GM21825 (cell line): ENCODE measurements at regions not wholly inside any gene's neighbourhood (a gene's known extent, or its start where the extent isn't known, plus 50 kb on each side); places are given as distances from the start of the nearest gene placed in this dataset.
"Not testable (repeated sequence)": the region's sequence is repeated elsewhere in the genome, so short reads cannot be mapped to it uniquely, and the experiment has no call there.

Source experiments
- ATAC-seq: cut with Tn5 transposase; IDR thresholded peaks from one replicate; pipeline ENCODE4 v1.9.1; 2021; ENCODE audit warnings: mild to moderate bottlenecking, moderate library complexity; ENCODE audit not compliant: unreplicated experiment

DNA sequence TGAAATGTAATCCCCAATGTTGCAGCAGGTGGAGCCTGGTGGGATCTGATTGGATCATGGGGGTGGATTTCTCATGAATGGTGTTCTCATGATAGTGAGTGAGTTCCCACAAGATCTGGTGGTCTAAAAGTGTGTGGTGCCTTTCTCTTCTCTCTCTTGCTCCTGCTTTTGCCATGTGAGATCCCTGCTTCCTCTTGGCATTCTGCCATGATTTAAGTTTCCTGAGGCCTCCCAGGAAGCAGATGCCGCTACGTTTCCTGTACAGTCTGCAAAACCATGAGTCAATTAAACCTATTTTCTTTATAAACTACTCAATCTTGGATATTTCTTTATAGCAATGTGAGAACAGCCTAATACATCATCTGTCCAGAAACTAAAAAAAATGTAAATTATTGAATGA is 298.3 kb downstream of the MEX3B start:
- ATAC-seq, result no peak

DNA sequence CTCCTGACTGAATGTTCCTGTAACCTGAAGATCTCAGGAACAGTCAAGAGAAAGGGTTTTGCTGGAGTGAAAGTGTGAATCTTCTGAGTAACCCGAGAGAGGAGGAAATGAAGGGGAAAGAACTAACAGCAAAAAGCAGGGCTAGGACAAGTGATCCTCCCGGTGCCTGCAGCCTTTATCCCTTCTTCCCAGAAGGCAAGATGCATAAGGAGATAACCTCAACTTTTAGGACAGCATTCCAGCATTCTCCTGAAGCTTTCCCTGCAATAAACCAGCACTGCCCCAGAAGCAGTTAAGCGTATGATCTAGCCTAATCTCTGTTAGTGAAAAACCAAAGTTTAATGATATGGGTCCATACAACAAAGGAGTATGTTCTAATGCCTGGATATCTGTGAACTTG is 298.8 kb downstream of the MEX3B start:
- ATAC-seq, result no peak

DNA sequence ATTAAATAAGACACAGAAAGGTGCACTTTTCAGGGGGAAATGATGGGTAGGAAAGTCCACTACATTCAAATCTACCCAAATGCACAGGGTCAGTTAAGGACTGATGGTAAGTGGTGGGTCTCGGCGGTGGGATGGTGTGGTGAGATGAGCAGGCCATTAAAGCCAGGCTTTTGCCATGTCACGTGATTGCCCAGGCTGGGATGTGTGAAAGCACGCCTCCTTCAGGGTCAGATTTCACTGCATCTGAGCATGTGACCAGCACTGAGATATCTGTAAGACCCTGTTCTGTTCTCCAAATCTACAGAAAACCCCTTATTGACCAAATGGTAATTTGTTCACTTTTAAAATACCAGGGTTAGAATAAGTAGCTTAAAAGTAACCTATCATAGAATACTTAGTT is 301.5 kb downstream of the MEX3B start:
- no peak for ATAC-seq

DNA sequence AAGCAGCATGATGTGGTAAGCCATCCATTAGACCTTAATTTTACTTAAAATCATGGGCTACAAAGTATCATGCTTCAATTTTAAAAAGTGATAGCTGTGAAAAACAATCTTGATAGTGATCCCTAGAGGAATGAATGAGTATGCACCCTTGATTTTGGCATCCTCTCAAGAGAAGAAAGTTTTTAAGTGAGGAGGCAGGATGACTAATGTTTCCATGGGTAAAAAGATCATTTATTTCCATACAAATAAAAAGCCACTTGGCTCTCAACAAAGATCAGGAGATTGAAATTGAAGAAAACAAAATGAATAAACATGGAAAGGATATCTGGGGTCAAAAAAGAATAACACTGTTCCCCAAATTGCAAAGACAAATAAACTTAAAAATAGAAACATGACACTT is 305.4 kb downstream of the MEX3B start:
- ATAC-seq, result no peak

DNA sequence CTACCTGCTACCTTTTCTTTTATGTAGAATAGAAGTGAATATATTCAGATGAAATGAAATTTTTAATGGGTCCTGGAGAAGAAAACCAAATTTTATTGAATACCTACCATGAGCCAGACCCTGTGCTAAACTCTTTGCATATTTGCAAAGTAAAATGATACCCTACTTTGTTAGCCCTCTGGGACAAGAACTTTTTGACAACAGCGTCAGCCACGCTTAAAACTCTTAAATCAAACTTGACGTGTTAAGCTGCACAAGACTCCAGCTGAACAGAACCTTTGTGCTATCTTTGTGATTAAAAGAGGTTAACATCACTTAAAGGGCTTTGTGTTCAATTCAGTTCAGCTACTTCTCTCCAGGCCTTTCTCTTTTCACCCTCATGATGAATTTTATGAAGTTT is 316.5 kb downstream of the MEX3B start:
- ATAC-seq, result no peak

DNA sequence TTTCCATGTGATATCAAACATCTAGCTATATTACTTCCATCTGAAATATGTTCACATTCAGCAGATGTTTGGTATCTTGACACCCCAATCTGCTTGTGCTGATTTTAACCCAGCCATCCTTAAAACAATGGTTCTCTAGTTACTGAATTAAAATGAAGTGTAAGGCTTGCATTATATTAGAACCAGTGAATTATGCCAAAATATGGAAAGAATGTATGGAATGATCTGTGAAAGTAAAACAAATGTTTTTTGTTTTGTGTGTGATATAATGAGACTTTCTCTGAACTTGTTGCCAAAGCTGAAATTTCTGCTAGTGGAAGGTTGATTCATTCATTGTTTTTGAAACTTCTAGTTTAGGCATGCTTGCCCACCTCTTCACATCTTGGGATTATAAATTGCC is 317.1 kb downstream of the MEX3B start:
- ATAC-seq, result no peak

DNA sequence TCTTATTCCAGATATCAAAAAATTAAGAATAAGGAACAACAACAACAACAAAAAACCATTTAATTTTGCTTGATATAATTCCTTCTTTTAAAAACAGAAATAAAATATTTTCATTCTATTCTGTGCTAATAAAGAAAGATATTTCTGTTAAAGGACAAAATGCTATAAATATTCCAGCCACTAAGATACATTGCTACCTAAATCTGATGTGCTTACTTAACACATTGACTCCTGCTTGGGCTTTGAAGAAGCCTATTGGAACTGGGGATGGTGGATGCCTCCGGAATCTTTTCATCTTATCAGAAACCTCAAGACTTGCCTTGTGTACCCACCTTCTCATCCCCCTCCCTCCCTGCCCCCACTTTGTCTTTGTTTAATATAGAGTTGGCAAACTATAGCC is 320.2 kb downstream of the MEX3B start:
- no peak for ATAC-seq

DNA sequence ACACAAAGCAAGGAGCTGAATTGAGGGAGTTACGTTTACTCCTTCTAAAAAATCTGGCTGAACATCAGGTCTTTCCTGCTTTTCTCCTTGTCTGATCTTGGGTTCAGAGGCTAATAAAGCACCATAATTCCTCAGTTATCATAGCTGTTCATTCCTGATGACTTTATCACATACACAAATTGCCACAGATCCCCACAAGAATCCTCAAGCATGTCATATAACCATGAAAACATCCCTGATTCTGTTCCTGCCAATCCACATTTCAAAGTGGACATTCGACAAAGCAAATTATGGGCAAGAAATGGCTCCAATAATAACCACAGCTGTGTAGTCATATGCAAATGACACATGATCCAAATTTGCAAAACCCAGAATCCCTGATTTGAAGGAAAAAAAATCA is 321.3 kb downstream of the MEX3B start:
- ATAC-seq, result no peak

DNA sequence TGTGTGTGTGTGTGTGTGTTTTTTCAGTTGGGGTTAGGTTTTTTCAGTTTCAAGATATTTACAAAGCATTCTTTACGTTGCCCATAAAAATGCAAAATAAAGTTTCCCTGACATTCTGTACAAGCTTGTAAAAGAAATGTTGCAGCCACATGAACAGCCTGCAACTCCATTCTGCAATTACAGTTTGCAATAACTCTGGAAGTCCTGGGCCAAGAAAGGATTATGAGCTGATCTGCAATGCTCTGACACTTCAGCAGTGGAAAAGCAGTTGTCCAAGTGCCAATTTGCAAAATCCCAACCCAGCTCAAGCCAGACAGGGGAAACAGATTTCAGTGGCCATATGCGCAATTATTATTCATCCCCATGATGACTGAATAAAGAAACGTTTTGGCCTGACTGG is 322.1 kb downstream of the MEX3B start:
- no peak for ATAC-seq

DNA sequence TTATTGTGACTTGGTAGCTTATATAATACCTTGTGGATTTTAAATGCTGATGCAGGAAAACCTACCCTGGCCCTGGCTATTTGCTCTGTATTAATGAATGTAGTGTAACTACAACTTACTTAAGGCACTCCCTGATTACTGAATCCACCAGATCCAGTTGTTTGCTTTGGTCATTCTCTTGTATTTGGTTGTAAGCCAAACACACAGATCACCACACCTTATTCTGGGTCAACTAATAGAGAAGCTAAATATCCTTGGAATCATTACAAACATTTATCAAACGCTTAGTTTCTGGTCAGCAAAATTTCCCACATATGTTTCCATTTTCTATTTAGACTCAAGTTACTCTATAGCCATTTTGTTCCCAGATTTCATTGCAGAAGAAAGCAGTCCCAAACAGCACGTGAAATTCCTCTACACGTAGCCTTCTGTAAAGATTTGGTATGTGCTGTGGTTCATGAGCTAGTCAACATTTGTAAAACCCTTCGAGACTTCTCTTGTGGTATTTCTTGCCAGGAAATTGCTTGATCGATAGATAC is 322.6 kb downstream of the MEX3B start:
- no peak for ATAC-seq

DNA sequence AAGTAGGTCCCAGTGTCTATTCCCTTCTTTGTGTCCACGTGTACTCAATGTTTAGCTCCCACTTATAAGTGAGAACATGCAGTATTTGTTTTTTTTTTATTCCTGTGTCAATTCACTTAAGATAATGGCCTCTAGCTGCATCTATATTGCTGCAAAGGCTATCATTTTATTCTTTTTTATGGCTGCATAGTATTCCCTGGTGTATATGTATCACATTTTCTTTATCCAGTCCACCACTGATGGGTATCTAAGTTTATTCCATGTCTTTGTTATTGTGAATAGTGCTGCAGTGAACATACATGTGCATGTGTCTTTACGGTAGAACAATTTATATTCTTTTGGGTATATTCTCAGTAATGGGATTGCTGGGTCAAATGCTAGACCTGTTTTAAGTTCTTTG is 329.4 kb downstream of the MEX3B start:
- not testable (repeated sequence) for ATAC-seq

DNA sequence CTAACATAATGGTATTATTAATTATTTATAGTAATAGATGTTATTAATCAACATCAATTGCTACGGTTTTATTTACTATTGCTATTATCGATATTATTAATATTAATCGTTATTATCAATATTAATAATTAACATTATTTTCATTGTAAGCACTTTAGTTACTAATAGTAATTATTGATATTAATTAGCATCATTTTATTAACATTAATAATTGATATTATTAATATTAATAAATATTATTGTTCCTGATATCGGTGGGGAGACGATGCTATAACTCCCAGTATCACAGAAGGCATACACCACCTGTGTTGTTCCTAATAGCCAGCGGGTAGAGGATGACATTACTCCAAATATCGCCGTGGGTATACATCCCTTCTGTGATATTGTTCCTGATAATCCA is 335.5 kb downstream of the MEX3B start:
- ATAC-seq, result no peak

DNA sequence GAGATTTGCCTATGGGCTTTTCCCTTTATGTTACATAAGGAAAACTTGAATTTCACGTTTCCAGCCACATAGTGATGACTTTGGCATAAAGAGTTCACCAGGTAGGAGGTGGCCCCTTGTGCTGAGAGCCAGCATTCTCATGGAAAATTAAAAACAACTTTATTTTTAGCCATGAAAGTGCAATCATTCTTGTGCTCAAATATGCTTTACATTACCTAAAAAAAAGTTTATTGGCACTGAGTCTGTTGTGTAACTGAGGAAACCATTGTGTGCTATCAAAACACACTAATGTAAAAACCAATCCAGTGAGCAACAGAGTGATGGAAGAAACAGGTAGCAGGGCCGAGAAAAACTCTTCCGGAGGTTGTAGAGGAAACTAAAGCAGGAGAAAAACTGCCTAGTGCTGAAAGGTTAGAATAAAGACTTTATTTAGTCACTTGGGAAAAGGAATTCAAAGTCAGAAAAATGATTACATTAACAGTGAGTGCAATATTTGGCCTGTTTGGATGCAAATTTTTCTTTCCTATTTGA is 332.9 kb upstream of the TMC3 start:
- ATAC-seq, result not testable (repeated sequence)

DNA sequence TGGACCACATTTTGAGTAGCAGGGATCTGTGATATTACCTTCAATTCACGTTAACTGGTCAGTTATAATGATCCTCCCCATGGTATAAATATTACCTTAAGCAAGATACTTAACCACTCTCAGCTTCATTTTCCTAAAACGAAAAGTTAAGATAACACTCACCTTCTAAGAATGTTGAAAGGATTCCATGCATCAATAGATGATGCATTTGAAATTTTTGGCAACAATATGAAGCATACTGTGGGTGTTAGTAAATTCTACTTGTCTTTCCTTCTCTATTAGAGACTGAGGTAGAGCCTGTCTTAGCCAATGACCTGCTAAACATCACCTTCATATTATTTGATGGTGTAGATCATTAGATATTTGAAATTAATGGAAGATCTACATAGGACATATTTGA is 331.7 kb upstream of the TMC3 start:
- ATAC-seq, result not testable (repeated sequence)

DNA sequence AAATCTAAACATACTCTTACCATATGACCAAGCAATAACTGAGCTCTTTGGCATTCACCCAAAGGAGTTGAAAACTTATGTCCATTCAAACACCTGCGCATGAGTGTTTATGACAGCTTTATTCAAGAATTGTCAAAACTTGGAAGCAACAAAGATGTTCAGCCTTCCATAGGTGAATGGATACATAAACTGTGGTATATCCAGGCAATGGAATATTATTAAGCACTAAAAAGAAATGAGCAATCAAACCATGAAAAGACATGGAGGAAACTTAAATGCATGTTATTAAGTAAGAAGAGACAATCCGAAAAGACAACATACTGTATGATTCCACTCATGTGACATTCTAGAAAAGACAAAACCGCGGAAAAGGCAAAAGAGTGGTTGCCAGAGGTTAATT is 312.0 kb upstream of the TMC3 start:
- ATAC-seq, result no peak

DNA sequence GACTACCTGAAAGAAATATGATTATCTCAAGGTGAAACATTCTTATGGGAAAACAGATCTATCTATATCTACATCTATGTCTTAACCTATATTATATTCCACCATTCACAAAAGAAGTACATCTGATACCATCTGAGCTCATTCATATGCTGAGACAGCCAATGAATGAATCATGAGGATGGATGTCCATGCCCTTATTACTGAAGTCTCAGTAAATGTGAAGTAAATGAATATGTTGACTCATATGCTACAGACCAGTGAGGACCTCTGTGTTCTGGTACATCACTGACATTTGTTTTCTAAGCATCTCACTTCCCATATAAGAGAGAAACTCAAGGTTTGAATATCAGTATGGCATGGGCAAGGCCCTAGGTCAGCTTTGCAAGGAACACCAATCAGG is 311.2 kb upstream of the TMC3 start:
- ATAC-seq, result no peak

DNA sequence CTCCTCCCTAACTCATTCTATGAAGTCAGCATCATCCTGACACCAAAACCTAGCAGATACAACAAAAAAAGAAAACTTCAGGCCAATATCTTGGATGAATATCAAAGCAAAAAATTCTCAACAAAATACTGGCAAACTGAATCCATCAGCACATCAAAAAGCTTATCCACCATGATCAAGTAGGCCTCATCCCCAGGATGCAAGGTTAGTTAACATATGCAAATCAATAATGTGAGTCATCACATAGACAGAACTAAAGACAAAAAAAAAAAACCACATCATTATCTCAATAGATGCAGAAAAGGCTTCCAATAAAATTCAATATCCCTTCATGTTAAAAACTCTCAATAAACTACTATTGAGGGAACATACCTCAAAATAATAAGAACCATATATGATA is 306.8 kb upstream of the TMC3 start:
- ATAC-seq, result no peak

DNA sequence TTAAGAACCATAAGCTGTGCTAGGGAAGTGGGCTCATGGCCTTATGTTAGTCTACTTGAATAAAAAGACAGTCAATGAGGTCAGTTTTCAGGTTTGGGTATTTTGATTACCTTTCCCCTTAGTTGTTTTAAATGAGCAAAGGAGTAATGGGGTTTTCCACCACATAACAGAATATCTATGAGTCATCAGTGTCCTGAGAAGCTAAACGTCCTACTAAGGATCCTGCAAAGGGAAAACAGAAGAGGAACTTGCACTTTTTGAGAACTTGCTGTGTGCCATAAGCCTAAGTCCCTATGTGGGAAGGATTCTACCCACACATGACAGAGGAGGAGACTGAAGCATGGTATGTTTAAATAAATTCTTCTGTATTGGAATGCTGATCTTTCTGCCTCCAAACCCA is 292.8 kb upstream of the TMC3 start:
- no peak for ATAC-seq

DNA sequence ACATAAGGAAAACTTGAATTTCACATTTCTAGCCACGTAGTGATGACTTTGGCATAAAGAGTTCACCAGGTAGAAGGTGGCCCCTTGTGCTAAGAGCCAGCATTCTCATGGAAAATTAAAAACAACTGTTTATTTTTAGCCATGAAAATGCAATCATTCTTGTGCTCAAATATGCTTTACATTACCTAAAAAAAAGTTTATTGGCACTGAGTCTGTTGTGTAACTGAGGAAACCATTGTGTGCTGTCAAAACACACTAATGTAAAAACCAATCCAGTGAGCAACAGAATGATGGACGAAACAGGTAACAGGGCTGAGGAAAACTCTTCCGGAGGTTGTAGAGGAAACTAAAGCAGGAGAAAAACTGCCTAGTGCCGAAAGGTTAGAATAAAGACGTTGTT is 287.0 kb upstream of the TMC3 start:
- no peak for ATAC-seq

DNA sequence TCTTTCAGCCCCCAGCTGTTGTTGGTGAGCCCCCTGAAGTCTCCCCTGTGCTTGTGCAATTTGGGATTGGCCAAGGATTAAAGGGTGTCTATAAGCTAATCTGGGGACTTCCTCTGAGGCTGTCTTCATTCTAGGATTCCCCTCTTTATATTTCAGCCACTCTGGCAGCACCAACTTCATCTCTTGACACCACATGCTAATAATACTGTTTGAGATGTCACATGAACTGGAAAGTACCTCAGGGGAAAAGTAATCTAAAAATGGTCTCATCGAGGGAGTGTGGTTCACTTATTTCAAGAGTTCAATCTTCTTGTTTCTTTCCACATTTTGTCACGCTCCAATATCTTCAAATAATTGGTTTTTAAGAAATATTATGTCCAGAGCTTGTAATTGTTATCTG is 279.2 kb upstream of the TMC3 start:
- ATAC-seq, result no peak

DNA sequence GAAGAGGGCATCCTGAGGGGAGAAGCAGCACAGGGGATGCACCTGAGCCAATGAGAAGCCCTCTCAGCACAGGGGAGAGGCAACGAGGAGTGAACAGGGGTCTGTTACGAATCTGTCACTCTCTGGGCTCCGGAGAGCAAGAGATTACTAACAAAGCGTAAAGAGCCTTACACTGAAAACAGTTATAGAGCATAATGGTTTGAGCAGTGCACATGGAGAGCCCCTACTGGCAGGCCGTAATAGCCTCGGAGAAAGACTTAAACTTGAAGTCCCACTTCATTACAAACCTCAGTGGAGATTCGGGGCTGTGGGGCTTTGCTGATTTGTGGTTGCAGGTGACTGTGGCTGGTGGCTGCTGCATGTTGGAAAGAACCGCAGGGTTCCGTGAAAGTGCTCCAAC is 271.5 kb upstream of the TMC3 start:
- ATAC-seq, result no peak

DNA sequence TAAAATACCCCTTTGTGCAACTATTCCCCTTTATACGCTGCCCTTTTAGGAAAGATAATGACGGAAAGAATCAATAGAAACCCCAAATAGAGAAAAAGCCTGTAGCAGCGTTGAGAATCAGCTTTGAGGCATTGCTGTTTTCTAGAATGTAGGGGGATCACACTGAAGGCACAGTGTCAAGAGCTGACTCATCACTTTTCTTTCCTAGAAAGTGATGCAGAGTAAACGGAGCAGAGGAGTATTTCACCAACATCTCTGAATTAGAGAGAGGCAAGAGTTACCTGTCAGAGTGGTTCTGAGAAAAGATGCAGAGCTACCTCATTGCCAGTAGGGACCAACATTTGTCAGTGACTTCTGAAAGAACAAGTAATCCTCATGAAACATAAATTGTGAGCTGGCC is 269.8 kb upstream of the TMC3 start:
- ATAC-seq, result no peak

DNA sequence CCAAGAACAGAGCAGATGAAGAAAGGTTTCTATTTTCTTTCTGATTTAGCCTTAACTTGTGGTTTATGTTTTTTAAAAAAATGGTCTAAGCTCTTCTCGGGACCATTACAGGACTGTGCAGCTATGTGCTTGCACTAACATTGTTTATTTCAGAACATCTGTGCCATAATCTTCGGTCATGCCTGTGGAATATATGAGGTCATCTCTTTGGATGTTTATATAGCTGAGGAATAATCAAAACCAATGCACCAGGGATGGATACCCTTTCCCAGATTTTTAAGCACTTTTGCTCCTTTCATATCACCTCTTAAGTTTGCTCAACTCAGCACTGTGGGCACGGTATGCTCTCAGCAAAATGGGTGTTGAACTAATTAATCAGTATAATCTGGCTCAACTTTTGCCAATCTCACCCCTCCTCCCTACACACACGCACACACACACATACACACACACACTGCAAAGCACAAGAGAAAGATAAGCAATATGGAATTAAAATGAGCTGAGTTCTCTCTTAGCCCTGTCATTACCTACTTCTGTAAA is 268.5 kb upstream of the TMC3 start:
- no peak for ATAC-seq
